HG03460 (cell line): ENCODE measurements at regions not wholly inside any gene's neighbourhood (a gene's known extent, or its start where the extent isn't known, plus 50 kb on each side); places are given as distances from the start of the nearest gene placed in this dataset.
"Not testable (repeated sequence)": the region's sequence is repeated elsewhere in the genome, so short reads cannot be mapped to it uniquely, and the experiment has no call there.

Source experiments
- ATAC-seq: cut with Tn5 transposase; IDR thresholded peaks from one replicate; pipeline ENCODE4 v1.9.1; 2021; ENCODE audit not compliant: unreplicated experiment

DNA sequence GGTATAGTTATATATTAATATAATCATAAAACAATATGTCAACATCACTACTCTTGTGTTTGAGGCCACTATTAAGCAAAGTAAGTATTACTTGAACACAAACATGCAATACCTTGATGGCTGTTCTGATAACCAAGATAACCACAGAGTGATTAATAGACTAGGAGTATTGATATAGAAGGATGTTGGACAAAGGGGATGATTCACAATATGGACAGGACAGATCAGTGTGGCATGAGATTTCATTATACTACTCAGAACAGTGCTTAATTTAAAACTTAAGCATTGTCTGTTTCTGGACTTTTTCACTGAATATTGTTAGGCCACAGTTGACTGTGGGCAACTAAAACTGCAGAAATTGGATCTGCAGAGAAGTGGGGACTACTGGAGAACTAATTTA lies 384.2 kb downstream of the SLITRK1 start:
- ATAC-seq: no peak

- ATAC-seq: no peak
These were observed 385.8 kb downstream of the SLITRK1 start for GRCh38 chr13:83496501-83496900.

GRCh38 chr13:83485101-83485500 lies 397.2 kb downstream of the SLITRK1 start:
- ATAC-seq: no peak

- no peak for ATAC-seq
These were observed 411.3 kb downstream of the SLITRK1 start for GRCh38 chr13:83471011-83471410.

DNA sequence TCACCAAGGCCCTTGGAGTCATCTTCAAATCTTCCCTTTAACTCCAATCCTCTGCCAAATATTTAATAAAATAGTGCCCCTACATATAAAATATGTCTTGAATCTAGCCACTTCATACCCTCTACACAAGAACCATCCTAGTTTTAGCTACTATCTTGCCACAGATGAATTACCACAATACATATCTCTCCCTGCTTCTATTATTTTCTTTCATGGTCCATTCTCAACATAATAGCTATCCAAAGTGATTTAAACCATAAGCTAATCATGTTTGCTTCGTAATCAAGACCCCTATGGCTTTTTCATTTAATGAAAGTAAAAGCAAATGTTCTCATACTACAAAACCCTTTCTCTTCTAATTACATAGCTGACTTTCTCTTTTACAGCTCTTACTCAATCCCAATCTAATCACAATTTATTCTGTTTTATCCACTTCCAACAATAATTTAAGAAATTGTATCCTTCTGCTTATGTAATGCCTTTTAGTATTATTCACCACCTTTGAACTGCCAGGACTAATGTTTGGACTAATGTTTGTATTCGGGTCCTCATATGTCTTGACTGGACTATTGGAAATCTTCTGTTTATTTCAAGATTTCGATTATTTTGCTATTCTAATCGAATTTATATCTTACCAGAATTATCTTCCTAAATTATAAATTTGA lies 412.0 kb downstream of the SLITRK1 start:
- ATAC-seq: no peak

- no peak for ATAC-seq
These were observed 428.6 kb downstream of the SLITRK1 start for GRCh38 chr13:83453723-83454122.

DNA sequence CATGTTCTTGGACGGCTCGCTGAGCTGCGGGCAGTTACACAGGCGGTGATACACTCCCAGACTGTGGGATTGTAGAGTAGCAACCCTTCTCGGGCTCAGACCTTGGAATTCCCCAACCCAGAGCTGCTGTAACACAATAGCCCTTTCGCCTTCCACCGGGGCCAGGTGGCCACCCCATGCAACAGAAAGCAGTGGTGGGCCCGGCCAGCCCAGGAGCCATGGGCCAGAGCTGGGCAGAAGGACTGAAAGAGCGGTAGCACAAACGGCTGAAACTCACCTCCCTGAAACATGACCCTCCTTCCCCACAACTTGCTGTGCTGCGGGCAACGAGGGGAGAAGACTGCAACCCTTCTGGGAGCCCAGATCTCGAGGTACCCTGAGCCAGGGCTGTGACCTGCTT lies 429.0 kb downstream of the SLITRK1 start:
- no peak for ATAC-seq

GRCh38 chr13:83452292-83452950 lies 429.9 kb downstream of the SLITRK1 start:
- ATAC-seq: no peak

GRCh38 chr13:83450591-83450990 lies 431.7 kb downstream of the SLITRK1 start:
- ATAC-seq: no peak

- no peak for ATAC-seq
These were observed 432.4 kb downstream of the SLITRK1 start for GRCh38 chr13:83449668-83450395.

DNA sequence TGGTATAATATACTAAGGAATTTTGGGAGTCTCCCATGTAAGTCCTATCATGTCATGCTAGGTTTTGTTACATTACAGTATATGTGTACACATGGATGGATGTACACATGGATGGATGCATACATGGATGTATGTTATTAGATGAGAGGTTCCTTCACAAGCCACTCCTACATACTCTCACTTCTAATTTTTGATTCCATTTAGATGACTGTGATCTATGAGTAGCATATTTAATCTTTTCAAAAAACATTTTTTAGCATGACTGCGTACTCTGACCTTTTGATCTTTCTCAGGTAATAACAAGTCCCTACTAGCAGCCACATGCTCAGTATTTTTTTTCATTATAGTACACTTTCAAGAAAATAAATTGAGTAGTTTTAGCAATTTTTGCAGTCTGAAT lies 441.8 kb downstream of the SLITRK1 start:
- no peak for ATAC-seq

DNA sequence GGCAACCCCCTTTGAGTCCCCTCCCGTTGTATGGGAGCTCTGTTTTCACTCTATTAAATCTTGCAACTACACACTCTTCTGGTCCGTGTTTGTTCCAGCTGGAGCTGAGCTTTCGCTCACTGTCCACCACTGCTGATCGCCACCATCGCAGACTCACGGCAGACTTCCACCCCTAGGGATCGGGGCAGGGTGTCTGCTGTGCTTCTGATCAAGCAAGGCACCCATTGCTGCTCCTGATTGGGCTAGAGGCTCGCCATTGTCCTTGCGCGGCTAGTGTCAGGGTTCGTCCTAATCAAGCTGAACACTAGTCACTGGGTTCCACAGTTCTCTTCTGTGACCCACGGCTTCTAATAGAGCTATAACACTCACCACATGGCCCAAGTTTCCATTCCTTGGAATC lies 442.8 kb downstream of the SLITRK1 start:
- ATAC-seq: not testable (repeated sequence)

DNA sequence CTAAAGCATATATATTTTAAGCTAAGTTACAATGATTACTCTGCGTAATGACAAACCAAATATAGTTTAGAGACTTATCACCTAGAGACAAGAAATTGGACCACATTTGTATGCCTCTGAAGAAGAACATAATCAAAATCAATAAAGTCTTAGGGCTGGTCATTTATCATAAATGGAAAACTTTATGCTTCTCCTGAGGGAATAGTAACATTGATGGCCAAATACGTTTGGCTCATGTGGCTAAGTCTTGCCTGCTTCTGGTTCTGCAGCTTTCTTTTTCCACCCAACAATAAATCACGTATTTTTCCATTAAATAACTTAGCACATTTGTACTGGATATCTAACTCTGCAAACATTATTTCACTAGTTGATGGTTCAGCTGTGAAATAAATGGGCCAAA lies 458.4 kb downstream of the SLITRK1 start:
- no peak for ATAC-seq

- no peak for ATAC-seq
These were observed 458.9 kb downstream of the SLITRK1 start for GRCh38 chr13:83423381-83423780.

- ATAC-seq: no peak
These were observed 467.9 kb downstream of the SLITRK1 start for GRCh38 chr13:83414393-83414792.

DNA sequence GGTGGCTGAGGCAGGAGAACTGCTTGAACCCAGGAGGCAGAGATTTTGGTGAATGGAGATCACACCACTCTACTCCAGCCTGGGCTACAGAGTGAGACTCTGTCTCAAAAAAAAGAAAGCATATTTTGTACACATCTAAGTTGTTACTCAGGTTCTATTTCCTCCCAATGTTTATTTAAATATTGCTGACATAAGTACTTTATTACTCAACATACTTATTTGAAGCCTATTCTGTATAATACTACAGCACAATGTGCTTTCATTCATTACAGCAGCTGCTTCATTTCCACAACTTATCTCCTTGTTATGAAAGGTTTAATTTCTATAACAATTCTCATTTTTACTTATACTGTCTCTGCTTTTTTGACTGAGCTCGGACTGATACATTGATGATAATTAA lies 495.7 kb downstream of the SLITRK1 start:
- no peak for ATAC-seq

GRCh38 chr13:83378908-83379307 lies 503.4 kb downstream of the SLITRK1 start:
- no peak for ATAC-seq

DNA sequence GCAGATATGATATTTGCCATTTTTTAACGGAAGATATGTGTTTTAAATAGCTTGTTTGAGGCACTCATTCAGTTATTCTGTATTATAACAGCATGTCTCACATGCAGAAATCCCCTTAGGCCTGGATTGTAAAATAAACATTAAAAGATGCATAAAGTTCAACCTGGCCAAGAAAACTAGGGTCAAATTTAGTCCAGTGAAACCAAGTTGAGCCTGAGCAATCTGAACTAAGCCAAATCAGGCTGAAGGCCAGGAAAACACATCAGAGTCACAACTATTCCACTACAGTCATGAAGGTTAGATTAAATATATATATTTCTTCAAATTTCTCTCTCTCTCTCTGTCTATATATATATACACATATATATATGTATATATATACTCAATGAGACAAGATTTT lies 504.8 kb downstream of the SLITRK1 start:
- ATAC-seq: no peak

- no peak for ATAC-seq
These were observed 509.5 kb downstream of the SLITRK1 start for GRCh38 chr13:83372786-83373185.

GRCh38 chr13:83365723-83366122 lies 516.6 kb downstream of the SLITRK1 start:
- no peak for ATAC-seq

DNA sequence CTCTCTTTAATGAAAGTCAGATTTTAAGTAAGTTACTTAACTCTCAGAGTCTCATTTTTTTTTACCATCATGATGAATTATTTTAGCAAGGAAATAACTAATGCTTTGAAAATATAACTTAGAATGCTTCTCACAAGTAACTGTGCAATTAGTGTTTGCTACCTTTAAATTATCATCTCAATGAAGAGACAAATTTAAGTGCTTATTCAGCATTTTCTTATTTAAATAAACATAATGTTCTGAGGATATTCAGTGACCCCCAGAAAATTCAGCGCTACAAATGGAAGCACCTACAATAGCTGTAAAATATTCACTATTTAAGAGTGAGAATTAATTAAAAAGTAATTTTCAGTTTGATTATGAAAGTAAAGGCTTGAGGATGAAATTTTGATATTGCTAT lies 527.2 kb downstream of the SLITRK1 start:
- ATAC-seq: no peak

DNA sequence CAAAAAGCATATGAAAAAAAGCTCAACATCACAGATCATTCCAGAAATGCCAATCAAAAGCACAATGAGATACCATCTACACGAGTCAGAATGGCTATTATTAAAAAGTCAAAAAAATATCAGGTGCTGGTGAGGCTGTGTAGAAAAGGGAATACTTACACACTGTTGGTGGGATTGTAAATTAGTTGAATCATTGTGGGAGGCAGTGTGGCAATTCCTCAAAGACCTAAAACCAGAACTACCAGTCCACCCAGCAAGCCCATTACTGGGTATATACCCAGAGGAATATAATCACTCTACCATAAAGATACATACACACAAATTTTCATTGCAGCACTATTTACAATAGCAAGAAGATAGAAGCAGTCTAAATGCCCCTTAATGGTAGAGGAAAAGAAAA lies 529.9 kb downstream of the SLITRK1 start:
- no peak for ATAC-seq
